CD4-positive, alpha-beta T cell treated with Interleukin-12 subunit alpha and Interleukin-12 subunit beta, for 1 hour (primary cell): ENCODE measurements at regions not wholly inside any gene's neighbourhood (a gene's known extent, or its start where the extent isn't known, plus 50 kb on each side); places are given as distances from the start of the nearest gene placed in this dataset.

ENCODE experiments used
- DNase-seq: peaks from one replicate; pipeline ENCODE4 v3.0.0-alpha.2; 2020

- no peak for DNase-seq
Measured at GRCh38 chr11:45518141-45518832, 147.1 kb downstream of the CHST1 start.

- DNase-seq, result no peak
Measured at GRCh38 chr11:45517171-45517770, 148.2 kb downstream of the CHST1 start.

GRCh38 chr11:45513821-45514340 is 151.5 kb downstream of the CHST1 start:
- no peak for DNase-seq

GRCh38 chr11:45512471-45513148 is 152.8 kb downstream of the CHST1 start:
- no peak for DNase-seq

GRCh38 chr11:45511566-45511965 is 153.9 kb downstream of the CHST1 start:
- DNase-seq, result no peak

- no peak for DNase-seq
Measured at GRCh38 chr11:45507916-45508315, 157.5 kb downstream of the CHST1 start.

- DNase-seq, result no peak
Measured at GRCh38 chr11:45503311-45503710, 162.1 kb downstream of the CHST1 start.

GRCh38 chr11:45502226-45502545 is 163.2 kb downstream of the CHST1 start:
- no peak for DNase-seq

- no peak for DNase-seq
Measured at GRCh38 chr11:45501392-45502225, 163.8 kb downstream of the CHST1 start.

- no peak for DNase-seq
Measured at GRCh38 chr11:45500451-45500850, 165.0 kb downstream of the CHST1 start.

- DNase-seq, result no peak
Measured at GRCh38 chr11:45494738-45495137, 170.7 kb downstream of the CHST1 start.

GRCh38 chr11:45489281-45489905 is 176.0 kb downstream of the CHST1 start:
- DNase-seq, result no peak

GRCh38 chr11:45486461-45486860 is 179.0 kb downstream of the CHST1 start:
- DNase-seq, result no peak

- no peak for DNase-seq
Measured at GRCh38 chr11:45485070-45485707, 180.2 kb downstream of the CHST1 start.

GRCh38 chr11:45484326-45484883 is 181.0 kb downstream of the CHST1 start:
- DNase-seq, result no peak

GRCh38 chr11:45483416-45483815 is 182.0 kb downstream of the CHST1 start:
- no peak for DNase-seq

- DNase-seq, result no peak
Measured at GRCh38 chr11:45482331-45482730, 183.1 kb downstream of the CHST1 start.

GRCh38 chr11:45481026-45481425 is 184.4 kb downstream of the CHST1 start:
- DNase-seq, result no peak

- DNase-seq, result no peak
Measured at GRCh38 chr11:45477588-45477987, 187.8 kb downstream of the CHST1 start.

GRCh38 chr11:45476126-45476525 is 189.3 kb downstream of the CHST1 start:
- DNase-seq, result no peak

GRCh38 chr11:45475173-45475572 is 189.0 kb upstream of the SYT13 start:
- no peak for DNase-seq

GRCh38 chr11:45473341-45473895 is 187.3 kb upstream of the SYT13 start:
- DNase-seq, result no peak
